GM12891 (cell line): ENCODE measurements at regions not wholly inside any gene's neighbourhood (a gene's known extent, or its start where the extent isn't known, plus 50 kb on each side); places are given as distances from the start of the nearest gene placed in this dataset.
"Not testable (repeated sequence)": the region's sequence is repeated elsewhere in the genome, so short reads cannot be mapped to it uniquely, and the experiment has no call there.

Source experiments
- DNase-seq: peaks from one replicate; pipeline ENCODE4 v3.0.0; 2011; ENCODE audit warnings: low spot score; ENCODE audit not compliant: insufficient read length
- FAIRE-seq: peaks from 2 replicates; lab custom pipeline; 2011; peaks lifted over from hg19 to GRCh38; lab: Jason Lieb, UNC
- PAX5 ChIP-seq: IDR thresholded peaks from 2 replicates; pipeline ENCODE4 v1.6.1; 2011; ENCODE audit warnings: low read length, moderate library complexity, mild to moderate bottlenecking; ENCODE audit not compliant: insufficient read depth, severe bottlenecking
- POLR2A ChIP-seq: IDR thresholded peaks from 2 replicates; pipeline ENCODE4 v1.6.1; 2011; ENCODE audit warnings: low read depth, low read length, control low read depth
- POLR2AphosphoS5 ChIP-seq: IDR thresholded peaks from 2 replicates; pipeline ENCODE4 v1.6.1; 2011; ENCODE audit warnings: low read depth, low read length, control low read depth
- POU2F2 ChIP-seq: IDR thresholded peaks from 2 replicates; pipeline ENCODE4 v1.6.1; 2011; ENCODE audit warnings: low read depth, mild to moderate bottlenecking, control low read depth, low read length, moderate library complexity
- SPI1 ChIP-seq: IDR thresholded peaks from 2 replicates; pipeline ENCODE4 v1.6.1; 2011; ENCODE audit warnings: low read depth, low read length, control low read depth
- TAF1 ChIP-seq: IDR thresholded peaks from 2 replicates; pipeline ENCODE4 v1.6.1; 2011; ENCODE audit warnings: low read depth, low read length, control low read depth

GRCh38 chr1:157312082-157312812 lies 174.1 kb upstream of the ETV3 start:
- FAIRE-seq: no peak
- DNase-seq: no peak
- TF ChIP-seq PAX5: no peak
- TF ChIP-seq POLR2A: no peak
- TF ChIP-seq POLR2AphosphoS5: no peak
- no peak for TF ChIP-seq POU2F2
- no peak for TF ChIP-seq SPI1
- TF ChIP-seq TAF1: no peak

- no peak for FAIRE-seq
- TF ChIP-seq SPI1 (no peak), POU2F2 (no peak), POLR2A (no peak), PAX5 (no peak), TAF1 (no peak), POLR2AphosphoS5 (no peak)
- no peak for DNase-seq
These were observed 173.5 kb upstream of the ETV3 start for GRCh38 chr1:157311730-157312081.

- DNase-seq: not testable (repeated sequence)
- FAIRE-seq: peak; percentile 68
These were observed 172.9 kb upstream of the ETV3 start for GRCh38 chr1:157310805-157311729.

DNA sequence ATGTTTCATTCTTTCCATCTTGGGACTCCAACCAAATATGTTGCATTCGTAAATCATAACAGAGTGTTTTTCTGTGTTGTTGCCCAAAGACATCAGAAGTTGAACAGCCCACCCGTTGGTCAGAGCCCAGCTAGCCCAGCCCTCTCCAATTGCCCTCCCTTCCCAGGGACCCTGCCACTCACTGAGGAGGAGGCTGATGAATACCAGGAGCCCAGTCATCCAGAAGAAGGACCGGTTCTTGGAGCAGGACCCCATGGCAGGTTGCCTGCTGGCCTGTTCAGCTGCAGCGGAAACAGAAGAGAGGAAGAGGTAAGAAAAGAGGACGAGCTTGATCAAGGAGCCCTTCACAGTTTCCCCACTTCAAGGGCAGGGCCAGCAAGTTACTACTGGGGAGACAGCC lies 172.2 kb upstream of the ETV3 start:
- FAIRE-seq (no peak), DNase-seq (no peak)
- TF ChIP-seq TAF1 (no peak), POU2F2 (no peak), POLR2A (no peak), SPI1 (no peak), PAX5 (no peak), POLR2AphosphoS5 (no peak)

GRCh38 chr1:157307491-157307890 lies 169.3 kb upstream of the ETV3 start:
- DNase-seq (no peak), FAIRE-seq (peak; percentile 55)
- TF ChIP-seq PAX5 (no peak), SPI1 (peak; percentile 72)

- FAIRE-seq (no peak), DNase-seq (no peak)
- no peak for TF ChIP-seq TAF1
- TF ChIP-seq POU2F2: no peak
- TF ChIP-seq PAX5: no peak
- TF ChIP-seq SPI1: no peak; the same call in 1 of the 2 replicates
- TF ChIP-seq POLR2AphosphoS5: no peak
- no peak for TF ChIP-seq POLR2A
These were observed 168.7 kb upstream of the ETV3 start for GRCh38 chr1:157306896-157307295.

- DNase-seq (no peak), FAIRE-seq (no peak)
- TF ChIP-seq POLR2AphosphoS5 (no peak), POLR2A (no peak), PAX5 (no peak), SPI1 (no peak), TAF1 (no peak), POU2F2 (no peak)
These were observed 166.1 kb upstream of the ETV3 start for GRCh38 chr1:157304271-157304670.

DNA sequence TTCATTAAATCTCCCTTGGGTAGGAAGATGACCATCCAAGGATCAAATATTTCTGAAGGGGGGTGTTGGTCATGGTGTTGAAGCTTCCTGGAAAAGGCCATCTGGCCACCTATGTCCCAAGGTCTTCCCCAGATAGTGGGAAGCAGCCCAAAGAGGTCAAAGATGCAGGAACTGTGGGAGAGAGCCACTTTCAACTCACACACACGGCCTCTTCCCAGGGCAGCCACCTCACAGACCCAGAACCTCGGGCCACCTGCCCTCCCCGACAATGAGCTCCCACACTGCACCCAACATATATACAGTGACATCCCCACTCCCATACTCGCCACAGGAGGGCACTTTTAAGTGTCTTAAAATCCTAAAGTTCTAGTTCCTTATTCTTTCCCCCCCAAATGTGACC lies 164.5 kb upstream of the ETV3 start:
- DNase-seq (no peak), FAIRE-seq (no peak)
- no peak for TF ChIP-seq POLR2A
- TF ChIP-seq TAF1: no peak
- no peak for TF ChIP-seq POLR2AphosphoS5
- no peak for TF ChIP-seq POU2F2
- no peak for TF ChIP-seq PAX5
- no peak for TF ChIP-seq SPI1

- TF ChIP-seq SPI1 (no peak), PAX5 (no peak), POLR2A (no peak), POLR2AphosphoS5 (no peak), POU2F2 (no peak), TAF1 (no peak)
- DNase-seq (no peak), FAIRE-seq (no peak)
These were observed 164.0 kb upstream of the ETV3 start for GRCh38 chr1:157302199-157302497.

GRCh38 chr1:157301477-157302198 lies 163.4 kb upstream of the ETV3 start:
- TF ChIP-seq POU2F2 (no peak), POLR2AphosphoS5 (no peak), TAF1 (no peak)
- DNase-seq (no peak), FAIRE-seq (no peak)

- not testable (repeated sequence) for FAIRE-seq, DNase-seq
These were observed 156.4 kb upstream of the ETV3 start for GRCh38 chr1:157294387-157295145.
